ENCODE measurements at regions not wholly inside any gene's neighbourhood (a gene's known extent, or its start where the extent isn't known, plus 50 kb on each side); places are given as distances from the start of the nearest gene placed in this dataset.

GRCh38 chr10:128744092-128744491 is 617.9 kb upstream of the MKI67 start:
- no peaks in the 10 kb centered on the region for H3K9me3 Mint-ChIP-seq

GRCh38 chr10:128744811-128745305 is 618.6 kb upstream of the MKI67 start:
- Mint-ChIP-seq H3K9me3 (no peaks in the 10 kb centered on the region), H3K36me3 (ENCODE audit: low read depth) (no peaks in the 10 kb centered on the region), H3K4me1 (peaks cover 52% of the 10 kb centered on the region), H3K27me3 (ENCODE audit: low read depth, poor library complexity) (peaks cover 29% of the 10 kb centered on the region), H3K27ac (no peak overlapping the region), H3K4me3 (no peak overlapping the region)
- TF ChIP-seq CTCF (IDR thresholded peaks at IDR 0.05), result no peak
- DNase-seq, result no peak

More at GRCh38 chr10:128744092-128744491, 617.9 kb upstream of the MKI67 start:
- DNase-seq, result no peak
- no peak for TF ChIP-seq CTCF (IDR thresholded peaks at IDR 0.05)
- H3K27me3 Mint-ChIP-seq (ENCODE audit: low read depth, poor library complexity), result peaks cover 23% of the 10 kb centered on the region
- no peaks in the 10 kb centered on the region for H3K36me3 Mint-ChIP-seq (ENCODE audit: low read depth)
- H3K27ac Mint-ChIP-seq, result no peak overlapping the region
- H3K4me3 Mint-ChIP-seq, result no peak overlapping the region
- peaks cover 52% of the 10 kb centered on the region for H3K4me1 Mint-ChIP-seq

- DNase-seq, result no peak
- no peak for TF ChIP-seq CTCF (IDR thresholded peaks at IDR 0.05)
- H3K4me1 Mint-ChIP-seq, result peaks cover 26% of the 10 kb centered on the region
- no peaks in the 10 kb centered on the region for H3K36me3 Mint-ChIP-seq (ENCODE audit: low read depth)
- H3K4me3 Mint-ChIP-seq, result no peak overlapping the region
- H3K27ac Mint-ChIP-seq, result no peak overlapping the region
- H3K27me3 Mint-ChIP-seq (ENCODE audit: low read depth, poor library complexity), result peaks cover 25% of the 10 kb centered on the region
- H3K9me3 Mint-ChIP-seq, result peaks cover 15% of the 10 kb centered on the region
Measured at GRCh38 chr10:128747582-128748346, 621.5 kb upstream of the MKI67 start.

GRCh38 chr10:128751284-128751683 is 625.1 kb upstream of the MKI67 start:
- H3K9me3 Mint-ChIP-seq, result peaks cover 21% of the 10 kb centered on the region
- no peak overlapping the region for H3K4me3 Mint-ChIP-seq
- TF ChIP-seq CTCF (IDR thresholded peaks at IDR 0.05), result no peak
- H3K4me1 Mint-ChIP-seq, result peaks cover 19% of the 10 kb centered on the region
- no peak overlapping the region for H3K27ac Mint-ChIP-seq
- H3K36me3 Mint-ChIP-seq (ENCODE audit: low read depth), result no peaks in the 10 kb centered on the region
- peaks cover 20% of the 10 kb centered on the region for H3K27me3 Mint-ChIP-seq (ENCODE audit: low read depth, poor library complexity)
- no peak for DNase-seq

GRCh38 chr10:128751851-128752250 is 625.6 kb upstream of the MKI67 start:
- no peak for TF ChIP-seq CTCF (IDR thresholded peaks at IDR 0.05)
- no peak for DNase-seq
- Mint-ChIP-seq H3K36me3 (ENCODE audit: low read depth) (no peaks in the 10 kb centered on the region), H3K27me3 (ENCODE audit: low read depth, poor library complexity) (peaks cover 20% of the 10 kb centered on the region), H3K4me3 (no peak overlapping the region), H3K4me1 (peaks cover 19% of the 10 kb centered on the region), H3K9me3 (peaks cover 21% of the 10 kb centered on the region), H3K27ac (no peak overlapping the region)

- Mint-ChIP-seq H3K4me1 (peaks cover 16% of the 10 kb centered on the region), H3K4me3 (no peak overlapping the region), H3K27me3 (ENCODE audit: low read depth, poor library complexity) (no peaks in the 10 kb centered on the region)
Measured at GRCh38 chr10:128759174-128759573, 633.0 kb upstream of the MKI67 start.

More at GRCh38 chr10:128759174-128759573, 633.0 kb upstream of the MKI67 start:
- no peak for TF ChIP-seq CTCF (IDR thresholded peaks at IDR 0.05)
- H3K36me3 Mint-ChIP-seq (ENCODE audit: low read depth), result no peaks in the 10 kb centered on the region
- no peaks in the 10 kb centered on the region for H3K9me3 Mint-ChIP-seq
- H3K27ac Mint-ChIP-seq, result peak overlapping the region; percentile 56
- no peak for DNase-seq
